H9 (cell line): ENCODE measurements at regions not wholly inside any gene's neighbourhood (a gene's known extent, or its start where the extent isn't known, plus 50 kb on each side); places are given as distances from the start of the nearest gene placed in this dataset.

ENCODE experiments used
- DNase-seq: peaks from one replicate; pipeline ENCODE4 v3.0.0-alpha.2; 2017
- H2AFZ ChIP-seq: one replicate; pipeline ENCODE4 v1.6.1; 2013; ENCODE audit warnings: mild to moderate bottlenecking, low read length, control low read depth, moderate library complexity
- H2AK5ac ChIP-seq: 2 replicates; pipeline ENCODE4 v1.6.1; 2013; ENCODE audit warnings: low read length, control low read depth, mixed read lengths; ENCODE audit not compliant: insufficient read length
- H2BK120ac ChIP-seq: one replicate; pipeline ENCODE4 v1.6.1; 2013; ENCODE audit warnings: low read depth, mild to moderate bottlenecking, low read length, control low read depth, inconsistent platforms; ENCODE audit not compliant: poor library complexity, severe bottlenecking
- H2BK12ac ChIP-seq: 2 replicates; pipeline ENCODE4 v1.6.1; 2013; ENCODE audit warnings: low read length, control low read depth, mixed read lengths, low read depth; ENCODE audit not compliant: insufficient read length
- H2BK15ac ChIP-seq: 2 replicates; pipeline ENCODE4 v1.6.1; 2013; ENCODE audit warnings: low read depth, low read length, control low read depth
- H2BK20ac ChIP-seq: one replicate; pipeline ENCODE4 v1.6.1; 2013; ENCODE audit warnings: low read depth, mild to moderate bottlenecking, low read length, control low read depth, inconsistent platforms; ENCODE audit not compliant: poor library complexity, severe bottlenecking
- H2BK5ac ChIP-seq: 2 replicates; pipeline ENCODE4 v1.6.1; 2013; ENCODE audit warnings: low read length, control low read depth, mixed read lengths; ENCODE audit not compliant: insufficient read length
- H3K14ac ChIP-seq: 2 replicates; pipeline ENCODE4 v1.6.1; 2013; ENCODE audit warnings: low read length, control low read depth; ENCODE audit not compliant: insufficient read depth
- H3K18ac ChIP-seq: 2 replicates; pipeline ENCODE4 v1.6.1; 2013; ENCODE audit warnings: low read depth, mild to moderate bottlenecking, mixed read lengths, low read length, control low read depth; ENCODE audit not compliant: insufficient read length
- H3K23ac ChIP-seq: 2 replicates; pipeline ENCODE4 v1.6.1; 2013; ENCODE audit warnings: low read length, control low read depth, mixed read lengths, low read depth; ENCODE audit not compliant: insufficient read length
- H3K23me2 ChIP-seq: 2 replicates; pipeline ENCODE4 v1.6.1; 2013; ENCODE audit warnings: low read depth, mild to moderate bottlenecking, mixed read lengths, low read length, control low read depth; ENCODE audit not compliant: insufficient read length, poor library complexity, severe bottlenecking
- H3K27ac ChIP-seq: 2 replicates; pipeline ENCODE4 v1.5.1; 2013; ENCODE audit warnings: low read length, control low read depth, mixed read lengths, low read depth; ENCODE audit not compliant: insufficient read length
- H3K27me3 ChIP-seq: 2 replicates; pipeline ENCODE4 v1.6.1; 2013; ENCODE audit warnings: low read length, control low read depth, inconsistent platforms; ENCODE audit not compliant: insufficient read depth
- H3K4ac ChIP-seq: 2 replicates; pipeline ENCODE4 v1.6.1; 2013; ENCODE audit warnings: low read depth, mild to moderate bottlenecking, control low read depth, inconsistent platforms, low read length, moderate library complexity
- H3K4me1 ChIP-seq: 2 replicates; pipeline ENCODE4 v1.6.1; 2013; ENCODE audit warnings: low read length, control low read depth, inconsistent platforms; ENCODE audit not compliant: insufficient read depth
- H3K4me2 ChIP-seq: 2 replicates; pipeline ENCODE4 v1.6.1; 2013; ENCODE audit warnings: low read length, control low read depth, mixed read lengths; ENCODE audit not compliant: insufficient read length, insufficient read depth
- H3K56ac ChIP-seq: 2 replicates; pipeline ENCODE4 v1.6.1; 2013; ENCODE audit warnings: low read depth, mild to moderate bottlenecking, mixed read lengths, low read length, control low read depth; ENCODE audit not compliant: insufficient read length
- H3K79me1 ChIP-seq: 2 replicates; pipeline ENCODE4 v1.6.1; 2013; ENCODE audit warnings: low read depth, mild to moderate bottlenecking, moderate library complexity, low read length, control low read depth, inconsistent platforms; ENCODE audit not compliant: insufficient read depth, poor library complexity, severe bottlenecking
- H3K79me2 ChIP-seq: 2 replicates; pipeline ENCODE4 v1.6.1; 2013; ENCODE audit warnings: low read length, control low read depth, inconsistent platforms; ENCODE audit not compliant: insufficient read depth
- H3K9ac ChIP-seq: 2 replicates; pipeline ENCODE4 v1.6.1; 2013; ENCODE audit warnings: low read length, control low read depth, mixed read lengths; ENCODE audit not compliant: insufficient read length; ENCODE audit errors: extremely low read depth
- H3K9me3 ChIP-seq: one replicate; pipeline ENCODE4 v1.6.1; 2013; ENCODE audit warnings: low read depth, low read length, inconsistent platforms; ENCODE audit not compliant: control insufficient read depth
- H3T11ph ChIP-seq: one replicate; pipeline ENCODE4 v1.6.1; 2013; ENCODE audit warnings: mild to moderate bottlenecking, low read length, control low read depth, inconsistent platforms
- H4K20me1 ChIP-seq: one replicate; pipeline ENCODE4 v1.6.1; 2013; ENCODE audit not compliant: control insufficient read depth, insufficient read length, insufficient read depth
- H4K5ac ChIP-seq: 2 replicates; pipeline ENCODE4 v1.6.1; 2013; ENCODE audit warnings: low read depth, mild to moderate bottlenecking, mixed read lengths, low read length, control low read depth; ENCODE audit not compliant: insufficient read length
- H4K8ac ChIP-seq: replicated peaks from 2 replicates; pipeline ENCODE4 v1.6.1; 2013; ENCODE audit warnings: low read length, control low read depth, mixed read lengths, low read depth; ENCODE audit not compliant: insufficient read length
- H4K91ac ChIP-seq: 2 replicates; pipeline ENCODE4 v1.6.1; 2013; ENCODE audit warnings: low read depth, mild to moderate bottlenecking, moderate library complexity, mixed read lengths, low read length, control low read depth; ENCODE audit not compliant: insufficient read length
- H3K27ac Mint-ChIP-seq, 3 experiments: 2 replicates in 2 of 3; 3 replicates in 1 of 3; pipeline ENCODE4 v1.8.0; 2020 to 2021; ENCODE audit warnings: mixed read lengths in 3 of 3, mild to moderate bottlenecking in 1 of 3, moderate library complexity in 1 of 3
- H3K27me3 Mint-ChIP-seq: 2 replicates; pipeline ENCODE4 v1.8.0; 2021; ENCODE audit warnings: low read depth, mild to moderate bottlenecking, moderate library complexity, mixed read lengths
- H3K36me3 Mint-ChIP-seq, 3 experiments: 2 replicates in 2 of 3; 3 replicates in 1 of 3; pipeline ENCODE4 v1.8.0; 2020 to 2021; ENCODE audit warnings: low read depth in 3 of 3, mixed read lengths in 3 of 3; ENCODE audit not compliant: insufficient read depth in 1 of 3
- H3K4me1 Mint-ChIP-seq, 2 experiments: 2 replicates each; pipeline ENCODE4 v1.8.0; 2020; ENCODE audit warnings: mixed read lengths in 2 of 2
- H3K4me3 Mint-ChIP-seq, 2 experiments: 2 replicates in 1 of 2; 3 replicates in 1 of 2; pipeline ENCODE4 v1.8.0; 2020 to 2021; ENCODE audit warnings: mild to moderate bottlenecking in 2 of 2, mixed read lengths in 2 of 2, moderate library complexity in 1 of 2
- H3K9me3 Mint-ChIP-seq, 2 experiments: 2 replicates in 1 of 2; 3 replicates in 1 of 2; pipeline ENCODE4 v1.8.0; 2020; ENCODE audit warnings: mild to moderate bottlenecking in 2 of 2, mixed read lengths in 2 of 2, moderate library complexity in 1 of 2
- WGBS: extraction: QIAGEN DNeasy Blood & Tissue Kit; methylation state at CpG from one replicate; pipeline ENCODE4 v1.1.7; 2013; ENCODE audit warnings: missing lambda C conversion rate, low lambda C conversion rate, mixed read lengths; ENCODE audit not compliant: insufficient read length; ENCODE audit errors: extremely low coverage; 5-methylcytosine and 5-hydroxymethylcytosine counted together
- TF ChIP-seq, protein P1 (sequence below): fragments of 200-600 bp; sonication (generic); conservative IDR thresholded peaks from 3 replicates; pipeline ENCODE4 v1.8.0; 2021; ENCODE audit warnings: antibody characterized with exemption, mild to moderate bottlenecking

DNA sequence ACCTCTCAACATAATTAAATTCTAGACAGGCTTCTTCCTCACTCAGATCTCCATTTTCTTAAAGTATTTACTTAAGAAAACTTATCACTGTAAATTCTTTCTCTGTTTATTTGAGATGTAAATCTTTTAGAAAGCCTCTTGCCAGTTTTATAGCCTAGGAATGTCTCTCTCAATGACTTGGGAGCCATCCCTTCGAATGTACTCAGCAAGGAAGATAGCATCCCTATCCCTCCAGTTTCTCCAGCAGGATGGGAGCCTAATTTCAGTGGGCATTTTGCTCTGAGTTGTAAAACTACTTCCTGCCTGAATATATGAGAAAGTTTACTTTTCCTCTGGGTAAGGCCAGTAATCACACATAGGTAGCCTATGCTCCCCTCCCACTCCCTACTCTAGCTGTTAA, 558.5 kb upstream of the ARRDC3 start:
- Histone ChIP-seq H2BK5ac (no peak overlapping the region), H3K56ac (no peak overlapping the region), H4K5ac (no peak overlapping the region), H2AK5ac (no peak overlapping the region), H3K27ac (no peak overlapping the region), H3K9ac (no peak overlapping the region), H3K79me2 (no peaks in the 10 kb centered on the region), H4K20me1 (no peaks in the 10 kb centered on the region), H3K23ac (no peak overlapping the region), H4K8ac (no peak overlapping the region), H4K91ac (no peak overlapping the region), H3K23me2 (no peaks in the 10 kb centered on the region), H2BK12ac (no peak overlapping the region), H2BK120ac (no peak overlapping the region), H3K27me3 (no peaks in the 10 kb centered on the region), H3K14ac (no peak overlapping the region), H2AFZ (no peak overlapping the region), H2BK15ac (no peak overlapping the region), H3K79me1 (no peaks in the 10 kb centered on the region), H3K18ac (no peak overlapping the region), H3K4me2 (no peak overlapping the region), H3T11ph (no peak overlapping the region), H3K4ac (no peak overlapping the region), H3K9me3 (no peaks in the 10 kb centered on the region), H2BK20ac (no peak overlapping the region), H3K4me1 (no peaks in the 10 kb centered on the region; the same call in 1 of the 2 replicates)
- TF ChIP-seq, protein P1, sequence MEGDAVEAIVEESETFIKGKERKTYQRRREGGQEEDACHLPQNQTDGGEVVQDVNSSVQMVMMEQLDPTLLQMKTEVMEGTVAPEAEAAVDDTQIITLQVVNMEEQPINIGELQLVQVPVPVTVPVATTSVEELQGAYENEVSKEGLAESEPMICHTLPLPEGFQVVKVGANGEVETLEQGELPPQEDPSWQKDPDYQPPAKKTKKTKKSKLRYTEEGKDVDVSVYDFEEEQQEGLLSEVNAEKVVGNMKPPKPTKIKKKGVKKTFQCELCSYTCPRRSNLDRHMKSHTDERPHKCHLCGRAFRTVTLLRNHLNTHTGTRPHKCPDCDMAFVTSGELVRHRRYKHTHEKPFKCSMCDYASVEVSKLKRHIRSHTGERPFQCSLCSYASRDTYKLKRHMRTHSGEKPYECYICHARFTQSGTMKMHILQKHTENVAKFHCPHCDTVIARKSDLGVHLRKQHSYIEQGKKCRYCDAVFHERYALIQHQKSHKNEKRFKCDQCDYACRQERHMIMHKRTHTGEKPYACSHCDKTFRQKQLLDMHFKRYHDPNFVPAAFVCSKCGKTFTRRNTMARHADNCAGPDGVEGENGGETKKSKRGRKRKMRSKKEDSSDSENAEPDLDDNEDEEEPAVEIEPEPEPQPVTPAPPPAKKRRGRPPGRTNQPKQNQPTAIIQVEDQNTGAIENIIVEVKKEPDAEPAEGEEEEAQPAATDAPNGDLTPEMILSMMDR: no peak
- DNase-seq: no peak
- peaks cover 0 to 8% (median 6%) of the 10 kb centered on the region in 3 experiments; a peak in 2 of 7 replicates for H3K36me3 Mint-ChIP-seq
- no peak overlapping the region for H3K4me3 Mint-ChIP-seq
- H3K4me1 Mint-ChIP-seq: peaks cover 16 to 22% of the 10 kb centered on the region in 2 experiments
- H3K27me3 Mint-ChIP-seq: no peaks in the 10 kb centered on the region
- WGBS: no CpG with 5 or more reads among the region's 1 CpG
- H3K9me3 Mint-ChIP-seq: no peaks in the 10 kb centered on the region; a peak in 2 of 5 replicates
- H3K27ac Mint-ChIP-seq: no peak overlapping the region
